Activated CD4-positive, alpha-beta T cell treated with anti-CD3 and anti-CD28 coated beads for 36 hours (primary cell): ENCODE measurements at regions not wholly inside any gene's neighbourhood (a gene's known extent, or its start where the extent isn't known, plus 50 kb on each side); places are given as distances from the start of the nearest gene placed in this dataset.

ENCODE experiments used
- ATAC-seq: fragments of 200-7000 bp; cut with Tn5 transposase; one replicate; pipeline ENCODE4 v1.10.0; 2021; ENCODE audit warnings: mild to moderate bottlenecking, moderate library complexity
- CTCF ChIA-PET: fragments of 350-600 bp; sonication (Branson Sonifier 250); formaldehyde crosslinking; loops from one replicate; lab custom pipeline; 2021; ENCODE audit warnings: antibody characterized with exemption; lab: Charles Lee
- POLR2A ChIA-PET: fragments of 350-600 bp; sonication (Branson Sonifier 250); formaldehyde crosslinking; loops from one replicate; lab custom pipeline; 2021; ENCODE audit warnings: antibody characterized with exemption, inconsistent platforms; lab: Charles Lee
- DNase-seq: peaks from one replicate; pipeline ENCODE4 v3.0.0-alpha.2; 2020
- H3K27ac Mint-ChIP-seq: one replicate; pipeline ENCODE4 v1.8.0; 2021; ENCODE audit warnings: mixed read lengths
- H3K27me3 Mint-ChIP-seq: one replicate; pipeline ENCODE4 v1.8.0; 2021; ENCODE audit warnings: mixed read lengths
- H3K36me3 Mint-ChIP-seq: one replicate; pipeline ENCODE4 v1.8.0; 2021; ENCODE audit warnings: low read depth, mixed read lengths
- H3K4me1 Mint-ChIP-seq: one replicate; pipeline ENCODE4 v1.8.0; 2021; ENCODE audit warnings: mixed read lengths
- H3K4me3 Mint-ChIP-seq: one replicate; pipeline ENCODE4 v1.8.0; 2021; ENCODE audit warnings: mild to moderate bottlenecking, moderate library complexity, mixed read lengths
- H3K9me3 Mint-ChIP-seq: one replicate; pipeline ENCODE4 v1.8.0; 2021; ENCODE audit warnings: low read depth, mixed read lengths
- intact Hi-C, 2 experiments: fragments of 100-400 bp; cut with DNase I in 1 of 2; cut with micrococcal nuclease in 1 of 2; formaldehyde crosslinking; loops; one replicate each; pipeline versions ENCODE4 v1.14.2 to v1.15.1; 2022 to 2024; cut with DNase I, micrococcal nuclease

- CTCF ChIA-PET: interaction anchor here (1.3 to 1.6 kb wide), 2 partner anchors 44 to 46 kb away, joined by 4 to 6 read pairs; no protein-coding TSS in a partner anchor
- intact Hi-C loops: loop anchor here (1.0 to 5.0 kb wide), 4 partner anchors 52 to 203 kb away; partner anchors contain the start of gene TRMT10A (in 1 of the 2)
- DNase-seq: peak; percentile 53
- ATAC-seq: peak; percentile 96
- no peak overlapping the region for H3K4me3 Mint-ChIP-seq
- no peaks in the 10 kb centered on the region for H3K36me3 Mint-ChIP-seq
- H3K9me3 Mint-ChIP-seq: peaks cover 7% of the 10 kb centered on the region
- POLR2A ChIA-PET: interaction anchor here (0.6 kb wide), 1 partner anchor 85 kb away, joined by 4 read pairs; no protein-coding TSS in a partner anchor
- no peak overlapping the region for H3K27ac Mint-ChIP-seq
- H3K4me1 Mint-ChIP-seq: peaks cover 34% of the 10 kb centered on the region
- peaks cover 10% of the 10 kb centered on the region for H3K27me3 Mint-ChIP-seq
These were observed 53.0 kb upstream of the DAPP1 start for GRCh38 chr4:99763635-99764101.

- intact Hi-C loops: loop anchor here (2.0 to 5.0 kb wide), 3 partner anchors 85 to 202 kb away; partner anchors contain the start of gene TRMT10A (in 1 of the 2)
These were observed 53.9 kb upstream of the DAPP1 start for GRCh38 chr4:99762728-99763127.

GRCh38 chr4:99759988-99760387, 56.6 kb upstream of the DAPP1 start:
- ATAC-seq (peak; percentile 38), DNase-seq (no peak)
- Mint-ChIP-seq H3K4me1 (peaks cover 45% of the 10 kb centered on the region), H3K36me3 (no peaks in the 10 kb centered on the region), H3K4me3 (no peak overlapping the region), H3K9me3 (peaks cover 7% of the 10 kb centered on the region), H3K27ac (no peak overlapping the region), H3K27me3 (peaks cover 10% of the 10 kb centered on the region)
- intact Hi-C loops: loop anchor here (2.0 to 5.0 kb wide), 3 partner anchors 87 to 198 kb away; partner anchors contain the start of gene TRMT10A (in 1 of the 2)
- CTCF ChIA-PET: interaction anchor here (1.2 kb wide), 1 partner anchor 52 kb away, joined by 4 read pairs; no protein-coding TSS in a partner anchor
- POLR2A ChIA-PET: no interaction called here

More at GRCh38 chr4:99762728-99763127, 53.9 kb upstream of the DAPP1 start:
- ChIA-PET POLR2A (no interaction called here), CTCF (interaction anchor here (0.8 to 1.3 kb wide), 2 partner anchors 46 to 51 kb away, joined by 3 to 4 read pairs; no protein-coding TSS in a partner anchor)
- Mint-ChIP-seq H3K27me3 (peaks cover 10% of the 10 kb centered on the region), H3K9me3 (peaks cover 7% of the 10 kb centered on the region), H3K27ac (no peak overlapping the region), H3K36me3 (no peaks in the 10 kb centered on the region), H3K4me3 (no peak overlapping the region), H3K4me1 (peaks cover 34% of the 10 kb centered on the region)
- no peak for ATAC-seq
- no peak for DNase-seq

- Mint-ChIP-seq H3K4me1 (peaks cover 43% of the 10 kb centered on the region), H3K27ac (no peak overlapping the region), H3K36me3 (no peaks in the 10 kb centered on the region), H3K9me3 (peaks cover 4% of the 10 kb centered on the region), H3K27me3 (peaks cover 10% of the 10 kb centered on the region), H3K4me3 (no peak overlapping the region)
- DNase-seq: no peak
- POLR2A ChIA-PET: no interaction called here
- no peak for ATAC-seq
- CTCF ChIA-PET: interaction anchor here (1.2 kb wide), 1 partner anchor 52 kb away, joined by 4 read pairs; no protein-coding TSS in a partner anchor
- intact Hi-C loops: loop anchor here in 1 of 2 experiments (2.0 kb wide), 1 partner anchor 89 kb away; no protein-coding TSS in a partner anchor
These were observed 57.2 kb upstream of the DAPP1 start for GRCh38 chr4:99759346-99759984.

GRCh38 chr4:99755223-99755944, 61.2 kb upstream of the DAPP1 start:
- no peak for DNase-seq
- H3K9me3 Mint-ChIP-seq: no peaks in the 10 kb centered on the region
- H3K27me3 Mint-ChIP-seq: peaks cover 5% of the 10 kb centered on the region
- intact Hi-C loops: no loop called here
- H3K4me3 Mint-ChIP-seq: no peak overlapping the region
- H3K4me1 Mint-ChIP-seq: peaks cover 27% of the 10 kb centered on the region
- peak; percentile 59 for ATAC-seq
- H3K27ac Mint-ChIP-seq: no peak overlapping the region
- CTCF ChIA-PET: interaction anchor here (0.7 kb wide), 2 partner anchors 191 to 1823 kb away, joined by 3 read pairs; partner anchors contain the start of gene DNAJB14
- POLR2A ChIA-PET: interaction anchor here (0.9 kb wide), 1 partner anchor 96 kb away, joined by 3 read pairs; no protein-coding TSS in a partner anchor
- no peaks in the 10 kb centered on the region for H3K36me3 Mint-ChIP-seq

GRCh38 chr4:99754756-99755155, 61.9 kb upstream of the DAPP1 start:
- ChIA-PET POLR2A (no interaction called here), CTCF (no interaction called here)
- ATAC-seq (no peak), DNase-seq (no peak)
- Mint-ChIP-seq H3K4me3 (no peak overlapping the region), H3K27me3 (peaks cover 5% of the 10 kb centered on the region), H3K9me3 (no peaks in the 10 kb centered on the region), H3K36me3 (no peaks in the 10 kb centered on the region), H3K27ac (no peak overlapping the region), H3K4me1 (peaks cover 20% of the 10 kb centered on the region)
- intact Hi-C loops: no loop called here

- DNase-seq: no peak
- ChIA-PET CTCF (interaction anchor here (0.7 to 1.0 kb wide), 2 partner anchors 27 to 54 kb away, joined by 3 to 4 read pairs; no protein-coding TSS in a partner anchor), POLR2A (interaction anchor here (0.7 kb wide), 1 partner anchor 103 kb away, joined by 4 read pairs; no protein-coding TSS in a partner anchor)
- Mint-ChIP-seq H3K9me3 (no peaks in the 10 kb centered on the region), H3K27me3 (peaks cover 5% of the 10 kb centered on the region), H3K27ac (no peak overlapping the region), H3K36me3 (no peaks in the 10 kb centered on the region), H3K4me3 (no peak overlapping the region), H3K4me1 (peaks cover 13% of the 10 kb centered on the region)
- intact Hi-C loops: no loop called here
- no peak for ATAC-seq
These were observed 62.7 kb upstream of the DAPP1 start for GRCh38 chr4:99753931-99754330.

- Mint-ChIP-seq H3K27me3 (peaks cover 14% of the 10 kb centered on the region), H3K4me1 (no peaks in the 10 kb centered on the region), H3K36me3 (no peaks in the 10 kb centered on the region), H3K4me3 (no peak overlapping the region), H3K9me3 (no peaks in the 10 kb centered on the region), H3K27ac (no peak overlapping the region)
- ChIA-PET CTCF (no interaction called here), POLR2A (no interaction called here)
- no peak for ATAC-seq
- intact Hi-C loops: no loop called here
- DNase-seq: no peak
These were observed 66.9 kb upstream of the DAPP1 start for GRCh38 chr4:99749445-99750391.

- Mint-ChIP-seq H3K4me3 (no peak overlapping the region), H3K4me1 (no peaks in the 10 kb centered on the region), H3K36me3 (no peaks in the 10 kb centered on the region), H3K9me3 (no peaks in the 10 kb centered on the region), H3K27me3 (peaks cover 14% of the 10 kb centered on the region), H3K27ac (no peak overlapping the region)
- DNase-seq (no peak), ATAC-seq (no peak)
- POLR2A ChIA-PET: no interaction called here
- intact Hi-C loops: no loop called here
- CTCF ChIA-PET: interaction anchor here (0.8 to 1.5 kb wide), 2 partner anchors 19 to 550 kb away, joined by 3 read pairs; no protein-coding TSS in a partner anchor
These were observed 70.2 kb upstream of the DAPP1 start for GRCh38 chr4:99746443-99746842.

- DNase-seq: no peak
- H3K4me3 Mint-ChIP-seq: no peak overlapping the region
- intact Hi-C loops: no loop called here
- H3K36me3 Mint-ChIP-seq: no peaks in the 10 kb centered on the region
- ChIA-PET CTCF (interaction anchor here (0.5 kb wide), 1 partner anchor 1331 kb away, joined by 3 read pairs; no protein-coding TSS in a partner anchor), POLR2A (no interaction called here)
- H3K9me3 Mint-ChIP-seq: no peaks in the 10 kb centered on the region
- H3K4me1 Mint-ChIP-seq: no peaks in the 10 kb centered on the region
- no peak overlapping the region for H3K27ac Mint-ChIP-seq
- H3K27me3 Mint-ChIP-seq: peaks cover 17% of the 10 kb centered on the region
- no peak for ATAC-seq
These were observed 79.2 kb upstream of the C4orf54 start for GRCh38 chr4:99736846-99737245.
